OCI-LY1 (cell line): ENCODE measurements at regions not wholly inside any gene's neighbourhood (a gene's known extent, or its start where the extent isn't known, plus 50 kb on each side); places are given as distances from the start of the nearest gene placed in this dataset.

ENCODE experiments used
- CTCF ChIP-seq: fragments of 200-600 bp; sonication (generic), shearing (Covaris generic); IDR thresholded peaks from 2 replicates; pipeline ENCODE4 v1.5.1; 2017; ENCODE audit warnings: mild to moderate bottlenecking, antibody characterized with exemption, low read length, moderate library complexity, mixed read lengths
- EZH2 ChIP-seq: fragments of 200-600 bp; sonication (generic), shearing (Covaris generic); IDR thresholded peaks from 2 replicates; pipeline ENCODE4 v1.8.0; 2017; ENCODE audit warnings: borderline replicate concordance, mixed run types, mild to moderate bottlenecking, antibody characterized with exemption, low read length, moderate library complexity, mixed read lengths

GRCh38 chr20:23228912-23229311 lies 121.7 kb upstream of the NXT1 start:
- TF ChIP-seq CTCF (no peak), EZH2 (no peak)
